ENCODE measurements at regions not wholly inside any gene's neighbourhood (a gene's known extent, or its start where the extent isn't known, plus 50 kb on each side); places are given as distances from the start of the nearest gene placed in this dataset.

DNA sequence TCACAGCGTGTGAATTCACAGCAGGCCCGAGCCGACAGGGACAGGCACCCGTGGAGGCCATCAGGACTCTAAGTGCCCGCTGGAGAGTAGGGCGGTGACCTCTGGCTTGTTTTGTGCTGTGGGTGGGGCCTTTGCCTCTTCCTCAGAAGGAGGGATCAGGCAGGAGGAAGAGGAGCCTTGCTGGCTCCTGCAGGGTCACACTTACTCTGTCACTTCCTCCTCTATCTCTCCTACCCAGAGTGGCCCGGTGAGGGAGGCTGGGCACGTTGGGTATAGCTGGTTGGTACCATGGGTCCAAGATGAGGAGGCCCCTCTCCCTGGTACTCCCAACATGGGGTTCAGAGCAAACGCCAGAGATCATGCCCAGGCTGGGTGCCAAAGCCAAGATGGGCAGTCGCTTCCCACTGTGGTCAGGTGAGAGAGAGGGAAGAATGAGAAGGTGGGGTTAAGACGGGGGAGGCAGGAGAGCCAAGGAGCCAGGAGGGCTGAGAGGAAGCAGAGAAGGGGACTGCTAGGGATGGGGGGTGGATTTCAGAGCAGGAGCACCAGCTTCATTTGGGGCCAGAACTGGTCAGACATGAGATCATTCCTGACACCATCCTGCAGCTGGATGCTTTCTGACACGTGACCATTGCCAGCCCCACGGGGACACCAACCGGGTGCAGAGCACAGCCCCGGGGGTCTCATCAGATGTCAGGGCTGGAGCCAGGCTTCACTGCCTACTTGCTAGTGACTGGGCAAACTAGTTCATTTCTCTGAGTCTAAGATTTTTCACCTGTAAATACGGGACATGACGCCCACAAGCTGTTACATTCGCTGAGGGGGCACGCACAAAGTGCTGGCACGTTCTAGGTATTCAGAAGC is 54.8 kb upstream of the CACUL1 start:
- TF ChIP-seq EZH2phosphoT487 (IDR thresholded peaks at IDR 0.05; ENCODE audit: low read length) = no peak
- no peak for TF ChIP-seq CTCF (IDR thresholded peaks at IDR 0.05; ENCODE audit: low read length)
- no peak for TF ChIP-seq EZH2 (optimal IDR thresholded peaks at IDR 0.05; ENCODE audit: low read depth, low read length)
- DNase-seq = no peak
- Histone ChIP-seq H3K9me2 (replicated peaks; ENCODE audit: insufficient read depth, low read length) (no peaks in the 10 kb centered on the region), H3K9me3 (replicated peaks; ENCODE audit: insufficient read depth, low read length) (no peaks in the 10 kb centered on the region), H3K27me3 (replicated peaks; ENCODE audit: insufficient read depth, low read length) (no peaks in the 10 kb centered on the region), H3K4me1 (ENCODE audit: low read length) (no peaks in the 10 kb centered on the region), H3K27ac (ENCODE audit: low read length) (no peak overlapping the region), H2AFZ (ENCODE audit: low read length) (no peak overlapping the region), H3K4me2 (ENCODE audit: low read depth, low read length) (no peak overlapping the region), H3K36me3 (replicated peaks; ENCODE audit: insufficient read depth, low read length) (no peaks in the 10 kb centered on the region), H4K20me1 (ENCODE audit: insufficient read depth, low read length) (no peaks in the 10 kb centered on the region), H3K4me3 (ENCODE audit: low read length) (no peak overlapping the region), H3K9ac (ENCODE audit: low read length) (no peak overlapping the region), H3K79me2 (ENCODE audit: low read length) (no peaks in the 10 kb centered on the region), H3F3A (ENCODE audit: insufficient read depth, low read length) (no peaks in the 10 kb centered on the region)

GRCh38 chr10:118810796-118811505 is 56.2 kb upstream of the CACUL1 start:
- Histone ChIP-seq H3K4me1 (ENCODE audit: low read length) (no peaks in the 10 kb centered on the region), H4K20me1 (ENCODE audit: insufficient read depth, low read length) (no peaks in the 10 kb centered on the region), H3K9ac (ENCODE audit: low read length) (no peak overlapping the region), H3K9me3 (replicated peaks; ENCODE audit: insufficient read depth, low read length) (no peaks in the 10 kb centered on the region), H3K4me2 (ENCODE audit: low read depth, low read length) (no peak overlapping the region), H3K79me2 (ENCODE audit: low read length) (no peaks in the 10 kb centered on the region), H2AFZ (ENCODE audit: low read length) (no peak overlapping the region), H3F3A (ENCODE audit: insufficient read depth, low read length) (no peaks in the 10 kb centered on the region), H3K9me2 (replicated peaks; ENCODE audit: insufficient read depth, low read length) (no peaks in the 10 kb centered on the region), H3K36me3 (replicated peaks; ENCODE audit: insufficient read depth, low read length) (no peaks in the 10 kb centered on the region), H3K27ac (ENCODE audit: low read length) (no peak overlapping the region), H3K4me3 (ENCODE audit: low read length) (no peak overlapping the region), H3K27me3 (replicated peaks; ENCODE audit: insufficient read depth, low read length) (no peaks in the 10 kb centered on the region)
- no peak for DNase-seq
- TF ChIP-seq EZH2 (optimal IDR thresholded peaks at IDR 0.05; ENCODE audit: low read depth, low read length) (no peak), EZH2phosphoT487 (IDR thresholded peaks at IDR 0.05; ENCODE audit: low read length) (no peak), CTCF (IDR thresholded peaks at IDR 0.05; ENCODE audit: low read length) (no peak)

DNA sequence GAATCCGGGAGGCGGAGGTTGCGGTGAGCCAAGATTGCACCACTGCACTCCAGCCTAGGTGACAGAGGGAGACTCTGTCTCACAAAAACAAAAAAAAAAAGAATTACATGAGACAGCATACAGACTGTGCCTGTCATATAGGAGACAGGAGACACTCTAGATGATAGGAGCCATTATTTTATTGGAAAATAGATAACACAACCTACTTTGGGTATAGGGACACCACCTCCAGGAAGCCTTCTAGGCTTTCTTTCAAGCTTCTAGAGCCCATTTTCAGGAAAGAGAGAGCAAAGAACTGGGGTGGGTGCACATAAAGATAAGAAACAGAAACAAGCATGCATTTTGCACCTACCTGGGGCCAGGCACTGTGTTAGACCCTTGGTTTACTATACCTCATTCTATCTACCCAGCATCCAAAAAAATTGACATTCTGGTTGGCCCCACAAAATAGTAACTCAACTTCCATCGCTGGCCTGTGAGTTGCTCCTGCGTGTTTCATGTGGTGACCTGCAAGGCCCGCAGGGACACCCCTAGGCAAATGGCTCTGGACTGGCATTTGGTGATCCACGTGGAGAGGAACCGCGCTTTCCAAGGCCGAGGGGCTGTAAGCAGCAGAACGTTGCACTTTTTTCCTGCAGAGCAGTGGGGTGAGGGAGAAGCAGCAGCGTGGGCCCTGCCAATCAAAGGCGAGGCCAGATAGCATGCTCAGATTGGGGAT is 57.1 kb upstream of the CACUL1 start:
- Histone ChIP-seq H3K4me3 (ENCODE audit: low read length) (no peak overlapping the region), H3F3A (ENCODE audit: insufficient read depth, low read length) (no peaks in the 10 kb centered on the region), H3K9me3 (replicated peaks; ENCODE audit: insufficient read depth, low read length) (no peaks in the 10 kb centered on the region), H3K4me1 (ENCODE audit: low read length) (no peaks in the 10 kb centered on the region), H3K4me2 (ENCODE audit: low read depth, low read length) (no peak overlapping the region), H3K27ac (ENCODE audit: low read length) (no peak overlapping the region), H3K9me2 (replicated peaks; ENCODE audit: insufficient read depth, low read length) (no peaks in the 10 kb centered on the region), H3K79me2 (ENCODE audit: low read length) (no peaks in the 10 kb centered on the region), H3K27me3 (replicated peaks; ENCODE audit: insufficient read depth, low read length) (no peaks in the 10 kb centered on the region), H3K36me3 (replicated peaks; ENCODE audit: insufficient read depth, low read length) (no peaks in the 10 kb centered on the region), H4K20me1 (ENCODE audit: insufficient read depth, low read length) (no peaks in the 10 kb centered on the region), H2AFZ (ENCODE audit: low read length) (no peak overlapping the region), H3K9ac (ENCODE audit: low read length) (no peak overlapping the region)
- TF ChIP-seq EZH2phosphoT487 (IDR thresholded peaks at IDR 0.05; ENCODE audit: low read length) (no peak), CTCF (IDR thresholded peaks at IDR 0.05; ENCODE audit: low read length) (no peak), EZH2 (optimal IDR thresholded peaks at IDR 0.05; ENCODE audit: low read depth, low read length) (no peak)
- no peak for DNase-seq
